ENCODE measurements at regions not wholly inside any gene's neighbourhood (a gene's known extent, or its start where the extent isn't known, plus 50 kb on each side); places are given as distances from the start of the nearest gene placed in this dataset.

DNA sequence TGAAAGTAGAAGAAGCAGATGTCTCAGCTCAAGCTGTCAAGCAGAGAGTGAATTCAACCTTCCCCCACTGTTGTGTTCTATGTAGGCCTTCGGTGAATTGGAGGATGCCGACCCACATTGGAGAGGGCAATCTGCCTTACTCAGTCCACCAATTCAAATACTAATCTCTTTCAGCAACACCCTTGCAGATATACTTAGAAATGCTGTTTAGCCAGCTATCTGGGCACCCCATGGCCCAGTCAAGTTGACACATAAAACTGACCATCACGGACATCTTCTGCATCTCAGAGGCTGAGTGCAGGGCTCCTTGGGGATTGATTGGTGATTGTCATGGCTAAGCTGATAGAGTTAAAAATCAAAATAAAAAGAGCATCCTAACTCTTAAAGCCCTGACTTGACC, 58.3 kb downstream of the IRX3 start:
- H3K27ac ChIP-seq (ENCODE audit: low read depth in 2 of 2, low read length in 1 of 2) = no peak overlapping the region
- POLR2A ChIA-PET = no interaction called here
- no peak overlapping the region for H3K4me3 ChIP-seq (ENCODE audit: low read depth in 2 of 2, low read length in 1 of 2)
- no peak overlapping the region for H3K4me2 ChIP-seq
- no peak for DNase-seq
- H3K36me3 ChIP-seq (replicated peaks in 1 of 2; ENCODE audit: control insufficient read depth in 1 of 2, insufficient read depth in 2 of 2, low read length in 1 of 2) = no peaks in the 10 kb centered on the region
- CTCF ChIA-PET = no interaction called here
- H3K9ac ChIP-seq = no peak overlapping the region
- no peaks in the 10 kb centered on the region for H4K20me1 ChIP-seq (ENCODE audit: insufficient read depth)
- H3K4me1 ChIP-seq (ENCODE audit: control insufficient read depth in 1 of 2, insufficient read depth in 2 of 2, low read depth in 1 of 2, low read length in 1 of 2) = peaks cover 0 to 3% of the 10 kb centered on the region in 2 experiments; a peak in 1 of 4 replicates
- H3F3A ChIP-seq (replicated peaks; ENCODE audit: insufficient read depth) = no peaks in the 10 kb centered on the region
- H3K9me3 ChIP-seq = no peaks in the 10 kb centered on the region
- WGBS (ENCODE audit: low lambda C conversion rate) = 88% methylated on average over 3 of the region's 3 CpGs
- H3K79me2 ChIP-seq (ENCODE audit: insufficient read depth) = no peaks in the 10 kb centered on the region
- TF ChIP-seq EP300 (IDR thresholded peaks at IDR 0.05; ENCODE audit: borderline replicate concordance in 1 of 2, low read depth in 1 of 2, low read length in 1 of 2) = no peak
- no peak for TF ChIP-seq YY1 (IDR thresholded peaks at IDR 0.05; ENCODE audit: low read depth)
- TF ChIP-seq ELF1 (IDR thresholded peaks at IDR 0.05) = no peak
- no peak for TF ChIP-seq RCOR1 (IDR thresholded peaks at IDR 0.05; ENCODE audit: low read length)
- TF ChIP-seq CTCF (IDR thresholded peaks at IDR 0.05) = no peak
- TF ChIP-seq CHD2 (IDR thresholded peaks at IDR 0.05; ENCODE audit: low read length, partially characterized antibody) = no peak
- no peaks in the 10 kb centered on the region for H3K27me3 ChIP-seq (ENCODE audit: insufficient read depth)
- H3K9me2 ChIP-seq = no peaks in the 10 kb centered on the region
- H2AFZ ChIP-seq (ENCODE audit: low read depth) = no peak overlapping the region

DNA sequence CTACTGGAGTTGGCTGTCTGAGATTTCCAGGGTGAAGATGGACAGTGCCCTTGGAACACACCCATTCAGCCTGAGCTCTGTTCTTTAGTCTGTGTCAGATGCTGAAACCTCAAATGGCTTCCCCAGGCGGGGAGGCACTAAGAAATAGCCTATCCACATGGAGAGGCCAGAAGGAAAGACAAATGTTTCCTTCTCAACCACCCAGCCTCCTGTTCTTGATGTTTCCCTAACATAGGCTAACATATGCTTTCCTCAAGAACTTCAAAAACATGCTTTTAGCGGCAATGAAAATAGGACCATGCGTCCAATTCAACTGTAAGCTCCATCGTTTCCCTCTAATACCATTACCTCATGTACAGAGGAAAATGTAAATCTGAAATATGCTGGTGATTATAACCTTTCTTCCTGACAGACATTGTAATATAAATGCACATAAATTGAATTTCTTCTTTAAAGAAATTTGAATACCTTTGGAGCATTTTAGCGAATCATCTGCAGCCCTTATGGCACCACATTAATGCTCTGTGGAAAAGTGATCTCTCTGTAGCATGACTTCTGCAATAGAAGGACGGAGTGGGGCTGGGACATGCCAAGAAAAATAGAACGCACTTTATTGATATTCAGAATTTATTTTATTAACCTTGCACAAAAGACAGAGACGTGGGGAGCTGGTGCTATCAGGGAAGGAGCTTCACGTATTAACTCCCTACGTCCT, 60.1 kb downstream of the IRX3 start:
- H3K36me3 ChIP-seq (replicated peaks in 1 of 2; ENCODE audit: control insufficient read depth in 1 of 2, insufficient read depth in 2 of 2, low read length in 1 of 2) = no peaks in the 10 kb centered on the region
- no peaks in the 10 kb centered on the region for H3K79me2 ChIP-seq (ENCODE audit: insufficient read depth)
- H3K4me1 ChIP-seq (ENCODE audit: control insufficient read depth in 1 of 2, insufficient read depth in 2 of 2, low read depth in 1 of 2, low read length in 1 of 2) = peaks cover 0 to 3% of the 10 kb centered on the region in 2 experiments; a peak in 1 of 4 replicates
- ChIA-PET POLR2A (interaction anchor here (1.1 kb wide), 1 partner anchor 11 kb away, joined by 3 read pairs; no protein-coding TSS in a partner anchor), CTCF (no interaction called here)
- H3K4me3 ChIP-seq (ENCODE audit: low read depth in 2 of 2, low read length in 1 of 2) = no peak overlapping the region
- no peak overlapping the region for H3K27ac ChIP-seq (ENCODE audit: low read depth in 2 of 2, low read length in 1 of 2)
- H3K4me2 ChIP-seq = no peak overlapping the region
- TF ChIP-seq ELF1 (IDR thresholded peaks at IDR 0.05) = no peak
- TF ChIP-seq RXRA (IDR thresholded peaks at IDR 0.05; ENCODE audit: borderline replicate concordance, low read depth) = no peak
- no peak for TF ChIP-seq RFX5 (IDR thresholded peaks at IDR 0.05; ENCODE audit: low read length)
- no peak for TF ChIP-seq FOSL2 (IDR thresholded peaks at IDR 0.05; ENCODE audit: borderline replicate concordance, low read depth)
- TF ChIP-seq EP300 (IDR thresholded peaks at IDR 0.05; ENCODE audit: borderline replicate concordance in 1 of 2, low read depth in 1 of 2, low read length in 1 of 2) = no peak
- TF ChIP-seq RCOR1 (IDR thresholded peaks at IDR 0.05; ENCODE audit: low read length) = no peak
- TF ChIP-seq NFIC (IDR thresholded peaks at IDR 0.05; ENCODE audit: borderline replicate concordance) = no peak
- no peak for TF ChIP-seq MEF2A (IDR thresholded peaks at IDR 0.05; ENCODE audit: borderline replicate concordance, low read depth)
- no peak for TF ChIP-seq GABPA (IDR thresholded peaks at IDR 0.05; ENCODE audit: low read depth)
- TF ChIP-seq FOXM1 (IDR thresholded peaks at IDR 0.05; ENCODE audit: low read depth) = no peak
- H3F3A ChIP-seq (replicated peaks; ENCODE audit: insufficient read depth) = no peaks in the 10 kb centered on the region
- DNase-seq = no peak
- no peaks in the 10 kb centered on the region for H3K27me3 ChIP-seq (ENCODE audit: insufficient read depth)
- H4K20me1 ChIP-seq (ENCODE audit: insufficient read depth) = no peaks in the 10 kb centered on the region
- no peaks in the 10 kb centered on the region for H3K9me3 ChIP-seq
- H3K9me2 ChIP-seq = no peaks in the 10 kb centered on the region
- 77% methylated on average over 10 of the region's 10 CpGs for WGBS (ENCODE audit: low lambda C conversion rate)
- H3K9ac ChIP-seq = no peak overlapping the region
- H2AFZ ChIP-seq (ENCODE audit: low read depth) = no peak overlapping the region
